Left ventricle myocardium inferior (tissue), 1 donor: ENCODE measurements at regions not wholly inside any gene's neighbourhood (a gene's known extent, or its start where the extent isn't known, plus 50 kb on each side); places are given as distances from the start of the nearest gene placed in this dataset.
A peak's percentile ranks its signal among the peaks of the same experiment; 100 is the strongest.

ENCODE experiments used
- DNase-seq: peaks from one replicate; pipeline ENCODE4 v3.0.0-alpha.2; 2020
- H3K27ac ChIP-seq: fragments of 200-600 bp; replicated peaks from 2 replicates; pipeline ENCODE4 v1.8.0; 2021
- H3K27me3 ChIP-seq: fragments of 200-600 bp; 2 replicates; pipeline ENCODE4 v1.8.0; 2021; ENCODE audit warnings: low read depth
- H3K36me3 ChIP-seq: fragments of 200-600 bp; 2 replicates; pipeline ENCODE4 v1.8.0; 2021
- H3K4me1 ChIP-seq: fragments of 200-600 bp; 2 replicates; pipeline ENCODE4 v1.8.0; 2021
- H3K4me3 ChIP-seq: fragments of 200-600 bp; 2 replicates; pipeline ENCODE4 v1.8.0; 2021; ENCODE audit warnings: mild to moderate bottlenecking, moderate library complexity
- H3K9me3 ChIP-seq: fragments of 200-600 bp; replicated peaks from 2 replicates; pipeline ENCODE4 v1.8.0; 2021
- intact Hi-C: fragments of 100-400 bp; cut with micrococcal nuclease; formaldehyde crosslinking; loops from one replicate; pipeline ENCODE4 v1.11.0; 2022
- TF ChIP-seq, protein P1 (sequence below): fragments of 200-600 bp; IDR thresholded peaks from 2 replicates; pipeline ENCODE4 v1.8.0; 2021; ENCODE audit warnings: antibody characterized with exemption, mild to moderate bottlenecking, borderline replicate concordance
- donor health status: DM: no; HTN: yes; CAD: no; lungs with severe emphysema.

DNA sequence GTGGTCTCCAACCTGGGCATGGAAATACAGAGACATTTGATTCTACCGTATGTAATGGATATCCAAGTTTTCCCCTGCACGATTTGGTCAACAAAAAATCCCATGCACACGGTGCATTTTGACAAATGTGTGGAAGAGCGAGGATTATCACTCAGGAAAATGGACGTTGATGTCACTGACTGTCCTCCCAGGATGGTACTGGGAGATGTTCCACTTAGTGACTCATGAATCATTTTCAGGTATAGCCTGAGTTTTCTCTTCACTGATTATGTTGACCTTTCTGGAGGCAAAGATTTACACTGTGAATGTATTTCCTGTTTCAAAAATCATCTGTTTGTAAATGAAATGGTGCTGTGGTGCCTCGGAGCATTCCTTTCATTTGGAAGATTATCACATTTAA lies 596.7 kb upstream of the ADAMTS9 start:
- Histone ChIP-seq H3K27me3 (peaks cover 14% of the 10 kb centered on the region), H3K9me3 (no peaks in the 10 kb centered on the region), H3K27ac (no peak overlapping the region), H3K4me3 (no peak overlapping the region), H3K4me1 (peaks cover 4% of the 10 kb centered on the region), H3K36me3 (no peaks in the 10 kb centered on the region)
- intact Hi-C loops: no loop called here
- no peak for DNase-seq
- TF ChIP-seq, protein P1, sequence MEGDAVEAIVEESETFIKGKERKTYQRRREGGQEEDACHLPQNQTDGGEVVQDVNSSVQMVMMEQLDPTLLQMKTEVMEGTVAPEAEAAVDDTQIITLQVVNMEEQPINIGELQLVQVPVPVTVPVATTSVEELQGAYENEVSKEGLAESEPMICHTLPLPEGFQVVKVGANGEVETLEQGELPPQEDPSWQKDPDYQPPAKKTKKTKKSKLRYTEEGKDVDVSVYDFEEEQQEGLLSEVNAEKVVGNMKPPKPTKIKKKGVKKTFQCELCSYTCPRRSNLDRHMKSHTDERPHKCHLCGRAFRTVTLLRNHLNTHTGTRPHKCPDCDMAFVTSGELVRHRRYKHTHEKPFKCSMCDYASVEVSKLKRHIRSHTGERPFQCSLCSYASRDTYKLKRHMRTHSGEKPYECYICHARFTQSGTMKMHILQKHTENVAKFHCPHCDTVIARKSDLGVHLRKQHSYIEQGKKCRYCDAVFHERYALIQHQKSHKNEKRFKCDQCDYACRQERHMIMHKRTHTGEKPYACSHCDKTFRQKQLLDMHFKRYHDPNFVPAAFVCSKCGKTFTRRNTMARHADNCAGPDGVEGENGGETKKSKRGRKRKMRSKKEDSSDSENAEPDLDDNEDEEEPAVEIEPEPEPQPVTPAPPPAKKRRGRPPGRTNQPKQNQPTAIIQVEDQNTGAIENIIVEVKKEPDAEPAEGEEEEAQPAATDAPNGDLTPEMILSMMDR: no peak

DNA sequence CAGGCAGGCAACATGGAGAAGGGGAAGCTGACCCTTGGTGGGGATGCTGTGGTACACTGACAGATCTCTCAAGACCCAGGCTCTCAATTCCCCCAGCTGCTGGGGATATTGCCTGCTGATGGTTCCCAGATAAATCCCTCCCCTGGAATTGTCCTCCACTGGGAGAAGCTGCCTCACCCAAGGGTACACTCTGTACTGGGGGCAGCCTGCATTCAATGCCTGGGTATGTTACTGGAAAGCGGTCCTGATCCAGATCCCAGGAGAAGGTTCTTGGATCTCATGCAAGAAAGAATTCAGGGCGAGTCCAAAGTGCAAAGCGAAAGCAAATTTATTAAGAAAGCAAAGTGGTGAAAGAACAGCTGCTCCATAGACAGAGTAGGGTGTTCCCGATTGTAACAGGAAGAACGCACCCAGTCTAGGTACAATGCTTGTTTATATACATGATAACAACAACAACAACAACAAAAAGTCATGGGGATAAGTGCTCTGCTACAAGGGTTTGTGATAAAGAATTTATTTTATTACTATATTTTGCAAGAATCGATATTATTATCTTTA lies 591.5 kb upstream of the ADAMTS9 start:
- Histone ChIP-seq H3K27ac (peak overlapping the region; percentile 14), H3K4me3 (no peak overlapping the region), H3K36me3 (no peaks in the 10 kb centered on the region), H3K9me3 (no peaks in the 10 kb centered on the region), H3K4me1 (peaks cover 4% of the 10 kb centered on the region), H3K27me3 (peaks cover 14% of the 10 kb centered on the region)
- TF ChIP-seq, protein P1: no peak
- intact Hi-C loops: no loop called here
- DNase-seq: no peak

DNA sequence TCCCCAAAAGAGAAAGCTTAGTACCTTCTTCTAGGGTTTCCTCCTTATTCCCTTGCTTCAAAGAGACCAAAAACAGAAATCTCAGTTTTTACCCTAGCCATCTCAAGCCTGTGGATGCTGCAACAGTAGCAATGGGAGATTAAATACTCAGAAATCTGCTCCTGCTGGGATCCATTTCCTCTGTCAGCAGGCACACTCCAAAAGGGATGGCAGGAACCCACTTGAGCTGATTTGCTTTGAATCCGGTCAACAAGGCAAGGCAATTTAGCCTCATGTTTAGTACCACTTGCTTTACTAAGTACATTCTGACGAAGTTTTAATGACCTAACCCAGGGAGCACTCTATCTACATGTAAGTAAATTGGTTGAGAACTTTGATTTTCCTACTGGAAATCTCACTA lies 590.0 kb upstream of the ADAMTS9 start:
- Histone ChIP-seq H3K36me3 (no peaks in the 10 kb centered on the region), H3K4me1 (peaks cover 4% of the 10 kb centered on the region), H3K9me3 (no peaks in the 10 kb centered on the region), H3K27ac (no peak overlapping the region), H3K4me3 (no peak overlapping the region), H3K27me3 (peaks cover 6% of the 10 kb centered on the region)
- TF ChIP-seq, protein P1: no peak
- no peak for DNase-seq
- intact Hi-C loops: no loop called here

DNA sequence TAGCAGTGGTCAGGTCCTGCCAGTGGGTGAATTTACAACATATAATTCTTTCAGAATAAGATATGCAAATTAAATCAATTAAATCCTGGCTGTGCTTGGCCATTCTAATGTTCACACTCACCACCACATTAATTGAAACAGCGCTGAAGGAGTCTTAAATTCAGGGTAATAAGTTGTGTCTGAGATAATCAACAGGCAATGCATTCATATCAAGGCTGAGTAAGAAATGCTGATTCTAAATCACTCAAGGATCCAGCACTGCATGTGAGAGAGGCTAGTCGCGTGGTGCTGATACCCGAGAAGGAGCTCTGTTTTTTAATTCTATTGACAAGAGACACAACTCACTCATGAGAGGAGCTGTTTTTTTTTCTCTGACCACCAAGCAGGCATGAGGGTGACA lies 588.8 kb upstream of the ADAMTS9 start:
- Histone ChIP-seq H3K27ac (no peak overlapping the region), H3K27me3 (no peaks in the 10 kb centered on the region), H3K36me3 (no peaks in the 10 kb centered on the region), H3K4me3 (no peak overlapping the region), H3K4me1 (peaks cover 4% of the 10 kb centered on the region), H3K9me3 (no peaks in the 10 kb centered on the region)
- intact Hi-C loops: no loop called here
- no peak for DNase-seq
- TF ChIP-seq, protein P1: no peak

DNA sequence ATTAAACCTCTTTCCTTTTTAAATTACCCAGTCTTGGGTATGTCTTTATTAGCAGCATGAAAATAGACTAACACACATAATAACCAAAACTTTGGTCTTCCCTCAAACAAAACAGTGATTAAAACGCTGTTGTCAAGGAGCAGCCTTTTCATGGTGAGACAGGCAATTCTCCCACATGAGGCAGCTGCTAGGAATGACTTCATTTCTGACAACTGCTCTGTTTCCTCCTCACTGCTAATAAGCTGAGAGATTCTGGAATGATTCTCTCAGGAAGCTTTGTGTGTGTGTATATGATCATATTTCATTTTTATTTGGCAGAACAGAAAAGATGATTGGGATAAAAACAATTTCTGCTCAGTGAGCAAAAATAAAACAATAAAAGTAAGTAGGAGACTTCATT lies 580.6 kb upstream of the ADAMTS9 start:
- intact Hi-C loops: no loop called here
- Histone ChIP-seq H3K9me3 (no peaks in the 10 kb centered on the region), H3K36me3 (no peaks in the 10 kb centered on the region), H3K27me3 (no peaks in the 10 kb centered on the region), H3K4me3 (no peak overlapping the region), H3K27ac (no peak overlapping the region), H3K4me1 (no peaks in the 10 kb centered on the region)
- TF ChIP-seq, protein P1: no peak
- no peak for DNase-seq
